H9 (cell line): ENCODE measurements at regions not wholly inside any gene's neighbourhood (a gene's known extent, or its start where the extent isn't known, plus 50 kb on each side); places are given as distances from the start of the nearest gene placed in this dataset.

ENCODE experiments used
- DNase-seq: peaks from one replicate; pipeline ENCODE4 v3.0.0-alpha.2; 2017
- H2AFZ ChIP-seq: one replicate; pipeline ENCODE4 v1.6.1; 2013; ENCODE audit warnings: mild to moderate bottlenecking, low read length, control low read depth, moderate library complexity
- H2AK5ac ChIP-seq: 2 replicates; pipeline ENCODE4 v1.6.1; 2013; ENCODE audit warnings: low read length, control low read depth, mixed read lengths; ENCODE audit not compliant: insufficient read length
- H2BK120ac ChIP-seq: one replicate; pipeline ENCODE4 v1.6.1; 2013; ENCODE audit warnings: low read depth, mild to moderate bottlenecking, low read length, control low read depth, inconsistent platforms; ENCODE audit not compliant: poor library complexity, severe bottlenecking
- H2BK12ac ChIP-seq: 2 replicates; pipeline ENCODE4 v1.6.1; 2013; ENCODE audit warnings: low read length, control low read depth, mixed read lengths, low read depth; ENCODE audit not compliant: insufficient read length
- H2BK15ac ChIP-seq: 2 replicates; pipeline ENCODE4 v1.6.1; 2013; ENCODE audit warnings: low read depth, low read length, control low read depth
- H2BK20ac ChIP-seq: one replicate; pipeline ENCODE4 v1.6.1; 2013; ENCODE audit warnings: low read depth, mild to moderate bottlenecking, low read length, control low read depth, inconsistent platforms; ENCODE audit not compliant: poor library complexity, severe bottlenecking
- H2BK5ac ChIP-seq: 2 replicates; pipeline ENCODE4 v1.6.1; 2013; ENCODE audit warnings: low read length, control low read depth, mixed read lengths; ENCODE audit not compliant: insufficient read length
- H3K14ac ChIP-seq: 2 replicates; pipeline ENCODE4 v1.6.1; 2013; ENCODE audit warnings: low read length, control low read depth; ENCODE audit not compliant: insufficient read depth
- H3K18ac ChIP-seq: 2 replicates; pipeline ENCODE4 v1.6.1; 2013; ENCODE audit warnings: low read depth, mild to moderate bottlenecking, mixed read lengths, low read length, control low read depth; ENCODE audit not compliant: insufficient read length
- H3K23ac ChIP-seq: 2 replicates; pipeline ENCODE4 v1.6.1; 2013; ENCODE audit warnings: low read length, control low read depth, mixed read lengths, low read depth; ENCODE audit not compliant: insufficient read length
- H3K23me2 ChIP-seq: 2 replicates; pipeline ENCODE4 v1.6.1; 2013; ENCODE audit warnings: low read depth, mild to moderate bottlenecking, mixed read lengths, low read length, control low read depth; ENCODE audit not compliant: insufficient read length, poor library complexity, severe bottlenecking
- H3K27ac ChIP-seq: 2 replicates; pipeline ENCODE4 v1.5.1; 2013; ENCODE audit warnings: low read length, control low read depth, mixed read lengths, low read depth; ENCODE audit not compliant: insufficient read length
- H3K27me3 ChIP-seq: 2 replicates; pipeline ENCODE4 v1.6.1; 2013; ENCODE audit warnings: low read length, control low read depth, inconsistent platforms; ENCODE audit not compliant: insufficient read depth
- H3K4ac ChIP-seq: 2 replicates; pipeline ENCODE4 v1.6.1; 2013; ENCODE audit warnings: low read depth, mild to moderate bottlenecking, control low read depth, inconsistent platforms, low read length, moderate library complexity
- H3K4me1 ChIP-seq: 2 replicates; pipeline ENCODE4 v1.6.1; 2013; ENCODE audit warnings: low read length, control low read depth, inconsistent platforms; ENCODE audit not compliant: insufficient read depth
- H3K4me2 ChIP-seq: 2 replicates; pipeline ENCODE4 v1.6.1; 2013; ENCODE audit warnings: low read length, control low read depth, mixed read lengths; ENCODE audit not compliant: insufficient read length, insufficient read depth
- H3K56ac ChIP-seq: 2 replicates; pipeline ENCODE4 v1.6.1; 2013; ENCODE audit warnings: low read depth, mild to moderate bottlenecking, mixed read lengths, low read length, control low read depth; ENCODE audit not compliant: insufficient read length
- H3K79me1 ChIP-seq: 2 replicates; pipeline ENCODE4 v1.6.1; 2013; ENCODE audit warnings: low read depth, mild to moderate bottlenecking, moderate library complexity, low read length, control low read depth, inconsistent platforms; ENCODE audit not compliant: insufficient read depth, poor library complexity, severe bottlenecking
- H3K79me2 ChIP-seq: 2 replicates; pipeline ENCODE4 v1.6.1; 2013; ENCODE audit warnings: low read length, control low read depth, inconsistent platforms; ENCODE audit not compliant: insufficient read depth
- H3K9ac ChIP-seq: 2 replicates; pipeline ENCODE4 v1.6.1; 2013; ENCODE audit warnings: low read length, control low read depth, mixed read lengths; ENCODE audit not compliant: insufficient read length; ENCODE audit errors: extremely low read depth
- H3K9me3 ChIP-seq: one replicate; pipeline ENCODE4 v1.6.1; 2013; ENCODE audit warnings: low read depth, low read length, inconsistent platforms; ENCODE audit not compliant: control insufficient read depth
- H3T11ph ChIP-seq: one replicate; pipeline ENCODE4 v1.6.1; 2013; ENCODE audit warnings: mild to moderate bottlenecking, low read length, control low read depth, inconsistent platforms
- H4K20me1 ChIP-seq: one replicate; pipeline ENCODE4 v1.6.1; 2013; ENCODE audit not compliant: control insufficient read depth, insufficient read length, insufficient read depth
- H4K5ac ChIP-seq: 2 replicates; pipeline ENCODE4 v1.6.1; 2013; ENCODE audit warnings: low read depth, mild to moderate bottlenecking, mixed read lengths, low read length, control low read depth; ENCODE audit not compliant: insufficient read length
- H4K8ac ChIP-seq: replicated peaks from 2 replicates; pipeline ENCODE4 v1.6.1; 2013; ENCODE audit warnings: low read length, control low read depth, mixed read lengths, low read depth; ENCODE audit not compliant: insufficient read length
- H4K91ac ChIP-seq: 2 replicates; pipeline ENCODE4 v1.6.1; 2013; ENCODE audit warnings: low read depth, mild to moderate bottlenecking, moderate library complexity, mixed read lengths, low read length, control low read depth; ENCODE audit not compliant: insufficient read length
- H3K27ac Mint-ChIP-seq, 3 experiments: 2 replicates in 2 of 3; 3 replicates in 1 of 3; pipeline ENCODE4 v1.8.0; 2020 to 2021; ENCODE audit warnings: mixed read lengths in 3 of 3, mild to moderate bottlenecking in 1 of 3, moderate library complexity in 1 of 3
- H3K27me3 Mint-ChIP-seq: 2 replicates; pipeline ENCODE4 v1.8.0; 2021; ENCODE audit warnings: low read depth, mild to moderate bottlenecking, moderate library complexity, mixed read lengths
- H3K36me3 Mint-ChIP-seq, 3 experiments: 2 replicates in 2 of 3; 3 replicates in 1 of 3; pipeline ENCODE4 v1.8.0; 2020 to 2021; ENCODE audit warnings: low read depth in 3 of 3, mixed read lengths in 3 of 3; ENCODE audit not compliant: insufficient read depth in 1 of 3
- H3K4me1 Mint-ChIP-seq, 2 experiments: 2 replicates each; pipeline ENCODE4 v1.8.0; 2020; ENCODE audit warnings: mixed read lengths in 2 of 2
- H3K4me3 Mint-ChIP-seq, 2 experiments: 2 replicates in 1 of 2; 3 replicates in 1 of 2; pipeline ENCODE4 v1.8.0; 2020 to 2021; ENCODE audit warnings: mild to moderate bottlenecking in 2 of 2, mixed read lengths in 2 of 2, moderate library complexity in 1 of 2
- H3K9me3 Mint-ChIP-seq, 2 experiments: 2 replicates in 1 of 2; 3 replicates in 1 of 2; pipeline ENCODE4 v1.8.0; 2020; ENCODE audit warnings: mild to moderate bottlenecking in 2 of 2, mixed read lengths in 2 of 2, moderate library complexity in 1 of 2
- WGBS: extraction: QIAGEN DNeasy Blood & Tissue Kit; methylation state at CpG from one replicate; pipeline ENCODE4 v1.1.7; 2013; ENCODE audit warnings: missing lambda C conversion rate, low lambda C conversion rate, mixed read lengths; ENCODE audit not compliant: insufficient read length; ENCODE audit errors: extremely low coverage; 5-methylcytosine and 5-hydroxymethylcytosine counted together
- TF ChIP-seq, protein P1 (sequence below): fragments of 200-600 bp; sonication (generic); conservative IDR thresholded peaks from 3 replicates; pipeline ENCODE4 v1.8.0; 2021; ENCODE audit warnings: antibody characterized with exemption, mild to moderate bottlenecking

- no peak overlapping the region for H2BK120ac ChIP-seq
- TF ChIP-seq, protein P1, sequence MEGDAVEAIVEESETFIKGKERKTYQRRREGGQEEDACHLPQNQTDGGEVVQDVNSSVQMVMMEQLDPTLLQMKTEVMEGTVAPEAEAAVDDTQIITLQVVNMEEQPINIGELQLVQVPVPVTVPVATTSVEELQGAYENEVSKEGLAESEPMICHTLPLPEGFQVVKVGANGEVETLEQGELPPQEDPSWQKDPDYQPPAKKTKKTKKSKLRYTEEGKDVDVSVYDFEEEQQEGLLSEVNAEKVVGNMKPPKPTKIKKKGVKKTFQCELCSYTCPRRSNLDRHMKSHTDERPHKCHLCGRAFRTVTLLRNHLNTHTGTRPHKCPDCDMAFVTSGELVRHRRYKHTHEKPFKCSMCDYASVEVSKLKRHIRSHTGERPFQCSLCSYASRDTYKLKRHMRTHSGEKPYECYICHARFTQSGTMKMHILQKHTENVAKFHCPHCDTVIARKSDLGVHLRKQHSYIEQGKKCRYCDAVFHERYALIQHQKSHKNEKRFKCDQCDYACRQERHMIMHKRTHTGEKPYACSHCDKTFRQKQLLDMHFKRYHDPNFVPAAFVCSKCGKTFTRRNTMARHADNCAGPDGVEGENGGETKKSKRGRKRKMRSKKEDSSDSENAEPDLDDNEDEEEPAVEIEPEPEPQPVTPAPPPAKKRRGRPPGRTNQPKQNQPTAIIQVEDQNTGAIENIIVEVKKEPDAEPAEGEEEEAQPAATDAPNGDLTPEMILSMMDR, result no peak
- H3T11ph ChIP-seq, result no peak overlapping the region
- Mint-ChIP-seq H3K4me3 (no peak overlapping the region), H3K27ac (no peak overlapping the region), H3K4me1 (peaks cover 9 to 12% of the 10 kb centered on the region in 2 experiments), H3K36me3 (no peaks in the 10 kb centered on the region), H3K27me3 (no peaks in the 10 kb centered on the region), H3K9me3 (no peaks in the 10 kb centered on the region)
- no peaks in the 10 kb centered on the region for H3K79me2 ChIP-seq
- H3K27me3 ChIP-seq, result no peaks in the 10 kb centered on the region
- H3K14ac ChIP-seq, result no peak overlapping the region
- no peaks in the 10 kb centered on the region for H3K79me1 ChIP-seq
- no peak overlapping the region for H3K18ac ChIP-seq
- H2BK12ac ChIP-seq, result no peak overlapping the region
- no peaks in the 10 kb centered on the region for H3K23me2 ChIP-seq
- no peak overlapping the region for H2AFZ ChIP-seq
- no peak for DNase-seq
- no peak overlapping the region for H3K56ac ChIP-seq
- H4K20me1 ChIP-seq, result no peaks in the 10 kb centered on the region
- no peak overlapping the region for H3K9ac ChIP-seq
- no peak overlapping the region for H4K5ac ChIP-seq
- H3K4me1 ChIP-seq, result no peaks in the 10 kb centered on the region
- no peak overlapping the region for H4K8ac ChIP-seq
- H2AK5ac ChIP-seq, result no peak overlapping the region
- H2BK20ac ChIP-seq, result no peak overlapping the region
- H3K4ac ChIP-seq, result no peak overlapping the region
- no peak overlapping the region for H3K4me2 ChIP-seq
- H2BK5ac ChIP-seq, result no peak overlapping the region
- H4K91ac ChIP-seq, result no peak overlapping the region
- no peak overlapping the region for H3K27ac ChIP-seq
- H3K9me3 ChIP-seq, result no peaks in the 10 kb centered on the region
- WGBS, result no CpG with 5 or more reads among the region's 5 CpGs
- H2BK15ac ChIP-seq, result no peak overlapping the region
- no peak overlapping the region for H3K23ac ChIP-seq
Measured at GRCh38 chr6:133768656-133769295, 120.1 kb upstream of the TCF21 start.
